ENCODE measurements at regions not wholly inside any gene's neighbourhood (a gene's known extent, or its start where the extent isn't known, plus 50 kb on each side); places are given as distances from the start of the nearest gene placed in this dataset.

- TF ChIP-seq CTCF (IDR thresholded peaks at IDR 0.05; ENCODE audit: low read depth, low read length), result no peak
- no peak for TF ChIP-seq MAX (IDR thresholded peaks at IDR 0.05; ENCODE audit: low read depth, low read length)
These were observed 91.6 kb upstream of the B3GAT1 start for GRCh38 chr11:134503596-134503995.

Data from NB4 (cell line).